Panc1 (cell line): ENCODE measurements at regions not wholly inside any gene's neighbourhood (a gene's known extent, or its start where the extent isn't known, plus 50 kb on each side); places are given as distances from the start of the nearest gene placed in this dataset.

ENCODE experiments used
- ATAC-seq: fragments of 200-7000 bp; cut with Tn5 transposase; 2 replicates; pipeline ENCODE4 v1.9.1; 2020; ENCODE audit warnings: mild to moderate bottlenecking, moderate library complexity
- BruUV-seq: library from RNA; stranded (reverse); fragments of 400-500 nt; replicated peaks from 2 replicates; lab custom pipeline; 2021; lab: Mats Ljungman, UMichigan
- CTCF ChIA-PET: fragments of 300-600 bp; sonication (Branson Sonifier 250); formaldehyde crosslinking; loops from one replicate; lab custom pipeline; 2022; ENCODE audit warnings: antibody characterized with exemption; lab: Charles Lee
- POLR2A ChIA-PET: fragments of 300-600 bp; sonication (Branson Sonifier 250); formaldehyde crosslinking; loops from one replicate; lab custom pipeline; 2022; ENCODE audit warnings: antibody characterized with exemption; lab: Charles Lee
- DNase-seq: peaks from one replicate; pipeline ENCODE4 v3.0.0-alpha.2; 2010; ENCODE audit warnings: low read depth, low spot score
- H3K27ac ChIP-seq: 2 replicates; pipeline ENCODE4 v1.5.1; 2011; ENCODE audit warnings: mild to moderate bottlenecking, low read length, inconsistent platforms
- H3K27me3 ChIP-seq: fragments of 200-500 bp; sonication (Bioruptor generic); 2 replicates; pipeline ENCODE4 v1.6.0; 2014; ENCODE audit warnings: low read length, inconsistent platforms; ENCODE audit not compliant: control insufficient read depth, insufficient read depth
- H3K36me3 ChIP-seq: fragments of 200-500 bp; sonication (Bioruptor generic); 2 replicates; pipeline ENCODE4 v1.5.1; 2014; ENCODE audit warnings: inconsistent platforms, mild to moderate bottlenecking, low read length, moderate library complexity; ENCODE audit not compliant: control insufficient read depth, insufficient read depth
- H3K4me1 ChIP-seq: 2 replicates; pipeline ENCODE4 v1.5.1; 2011; ENCODE audit warnings: inconsistent platforms, mild to moderate bottlenecking, low read length, moderate library complexity; ENCODE audit not compliant: control insufficient read depth, insufficient read depth
- H3K4me3 ChIP-seq, 2 experiments: 2 replicates each; pipeline ENCODE4 v1.5.1; 2011 to 2012; ENCODE audit warnings: low read depth in 2 of 2, low read length in 2 of 2, mild to moderate bottlenecking in 2 of 2, inconsistent platforms in 1 of 2, moderate library complexity in 1 of 2
- H3K9me3 ChIP-seq: fragments of 200-500 bp; sonication (Bioruptor generic); 2 replicates; pipeline ENCODE4 v1.5.1; 2014; ENCODE audit warnings: low read depth, mild to moderate bottlenecking, inconsistent platforms, low read length, moderate library complexity; ENCODE audit not compliant: control insufficient read depth, insufficient read depth
- CTCF ChIP-seq: fragments of 450-650 bp; IDR thresholded peaks from 2 replicates; pipeline ENCODE4 v1.5.1; 2017; ENCODE audit warnings: mild to moderate bottlenecking
- POLR2AphosphoS5 ChIP-seq: IDR thresholded peaks from 2 replicates; pipeline ENCODE4 v1.6.1; 2012; ENCODE audit warnings: mild to moderate bottlenecking, low read depth, low read length, moderate library complexity
- SIN3A ChIP-seq: IDR thresholded peaks from 2 replicates; pipeline ENCODE4 v1.6.1; 2012; ENCODE audit warnings: low read depth, mild to moderate bottlenecking, low read length, moderate library complexity, borderline replicate concordance; ENCODE audit not compliant: insufficient read depth
- TCF7L2 ChIP-seq: IDR thresholded peaks from 2 replicates; pipeline ENCODE4 v1.6.1; 2011; ENCODE audit warnings: mild to moderate bottlenecking, low read depth, low read length, inconsistent platforms
- in situ Hi-C: cut with HindIII; loops from 2 replicates; pipeline ENCODE4 v1.10.0; 2016; ENCODE audit warnings: low sequenced_read_pairs, low pct_unique_long_range_greater_than_20kb
- intact Hi-C: fragments of 100-400 bp; cut with micrococcal nuclease; formaldehyde crosslinking; loops from one replicate; pipeline ENCODE4 v1.10.0; 2022; ENCODE audit not compliant: unreplicated experiment
- TF ChIP-seq, protein P1 (sequence below), 2 experiments: IDR thresholded peaks; 2 replicates each; pipeline ENCODE4 v1.6.1; 2011 to 2012; ENCODE audit warnings: low read depth in 2 of 2, control low read depth in 1 of 2, low read length in 1 of 2, mild to moderate bottlenecking in 1 of 2, moderate library complexity in 1 of 2; ENCODE audit not compliant: insufficient read depth in 1 of 2

- H3K36me3 ChIP-seq = no peaks in the 10 kb centered on the region
- H3K27me3 ChIP-seq = 0 out of 2 replicates have a peak, but pooled peaks cover 2% of the 10 kb centered on the region
Observed at GRCh38 chr10:125595911-125596310, 87.1 kb downstream of the TEX36 start.

DNA sequence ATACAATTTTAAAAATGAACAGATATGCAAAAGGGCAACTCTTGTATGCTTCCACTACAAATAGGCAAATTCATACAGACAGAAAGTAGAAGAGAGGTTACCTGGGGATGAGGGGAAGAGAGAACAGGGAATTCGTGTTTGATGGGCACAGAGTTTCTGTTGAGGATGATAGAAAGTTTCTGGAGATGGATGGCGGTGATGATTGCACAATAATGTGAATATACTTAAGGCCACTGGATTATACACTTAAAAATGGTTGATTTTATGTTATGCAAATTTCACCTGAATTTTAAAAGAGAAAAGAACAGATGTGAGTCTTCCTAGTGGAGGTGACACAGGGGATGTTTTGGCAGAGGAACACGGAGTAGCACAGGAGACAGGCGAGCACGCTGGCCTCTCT lies 89.3 kb downstream of the TEX36 start:
- Histone ChIP-seq H3K27ac (no peak overlapping the region), H3K9me3 (peaks cover 4% of the 10 kb centered on the region; the same call in 1 of the 2 replicates), H3K4me3 (no peak overlapping the region), H3K4me1 (no peaks in the 10 kb centered on the region), H3K27me3 (0 out of 2 replicates have a peak, but pooled peaks cover 2% of the 10 kb centered on the region), H3K36me3 (no peaks in the 10 kb centered on the region)
- ChIA-PET POLR2A (no interaction called here), CTCF (no interaction called here)
- DNase-seq (no peak), ATAC-seq (no peak)
- in situ Hi-C loops = no loop called here
- intact Hi-C loops = no loop called here
- TF ChIP-seq POLR2AphosphoS5 = no peak
- TF ChIP-seq SIN3A = no peak
- TF ChIP-seq, protein P1, sequence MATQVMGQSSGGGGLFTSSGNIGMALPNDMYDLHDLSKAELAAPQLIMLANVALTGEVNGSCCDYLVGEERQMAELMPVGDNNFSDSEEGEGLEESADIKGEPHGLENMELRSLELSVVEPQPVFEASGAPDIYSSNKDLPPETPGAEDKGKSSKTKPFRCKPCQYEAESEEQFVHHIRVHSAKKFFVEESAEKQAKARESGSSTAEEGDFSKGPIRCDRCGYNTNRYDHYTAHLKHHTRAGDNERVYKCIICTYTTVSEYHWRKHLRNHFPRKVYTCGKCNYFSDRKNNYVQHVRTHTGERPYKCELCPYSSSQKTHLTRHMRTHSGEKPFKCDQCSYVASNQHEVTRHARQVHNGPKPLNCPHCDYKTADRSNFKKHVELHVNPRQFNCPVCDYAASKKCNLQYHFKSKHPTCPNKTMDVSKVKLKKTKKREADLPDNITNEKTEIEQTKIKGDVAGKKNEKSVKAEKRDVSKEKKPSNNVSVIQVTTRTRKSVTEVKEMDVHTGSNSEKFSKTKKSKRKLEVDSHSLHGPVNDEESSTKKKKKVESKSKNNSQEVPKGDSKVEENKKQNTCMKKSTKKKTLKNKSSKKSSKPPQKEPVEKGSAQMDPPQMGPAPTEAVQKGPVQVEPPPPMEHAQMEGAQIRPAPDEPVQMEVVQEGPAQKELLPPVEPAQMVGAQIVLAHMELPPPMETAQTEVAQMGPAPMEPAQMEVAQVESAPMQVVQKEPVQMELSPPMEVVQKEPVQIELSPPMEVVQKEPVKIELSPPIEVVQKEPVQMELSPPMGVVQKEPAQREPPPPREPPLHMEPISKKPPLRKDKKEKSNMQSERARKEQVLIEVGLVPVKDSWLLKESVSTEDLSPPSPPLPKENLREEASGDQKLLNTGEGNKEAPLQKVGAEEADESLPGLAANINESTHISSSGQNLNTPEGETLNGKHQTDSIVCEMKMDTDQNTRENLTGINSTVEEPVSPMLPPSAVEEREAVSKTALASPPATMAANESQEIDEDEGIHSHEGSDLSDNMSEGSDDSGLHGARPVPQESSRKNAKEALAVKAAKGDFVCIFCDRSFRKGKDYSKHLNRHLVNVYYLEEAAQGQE (IDR thresholded peaks at IDR 0.05; ENCODE audit: insufficient read depth in 1 of 2, low read depth in 2 of 2, low read length in 1 of 2) = no peak
- TF ChIP-seq TCF7L2 = no peak
- TF ChIP-seq CTCF = no peak
- no TSS peak for BruUV-seq

More at GRCh38 chr10:125595911-125596310, 87.1 kb downstream of the TEX36 start:
- Histone ChIP-seq H3K4me3 (no peak overlapping the region), H3K9me3 (peaks cover 4% of the 10 kb centered on the region; the same call in 1 of the 2 replicates), H3K4me1 (no peaks in the 10 kb centered on the region), H3K27ac (no peak overlapping the region)
- BruUV-seq = no TSS peak
- intact Hi-C loops = no loop called here
- ChIA-PET POLR2A (no interaction called here), CTCF (no interaction called here)
- ATAC-seq (no peak), DNase-seq (no peak)
- TF ChIP-seq POLR2AphosphoS5 = no peak
- TF ChIP-seq CTCF = no peak
- TF ChIP-seq TCF7L2 = no peak
- no peak for TF ChIP-seq SIN3A
- TF ChIP-seq, protein P1 (IDR thresholded peaks at IDR 0.05; ENCODE audit: insufficient read depth in 1 of 2, low read depth in 2 of 2, low read length in 1 of 2) = no peak
- in situ Hi-C loops = no loop called here
